Thyroid gland (tissue), 4 donors: ENCODE measurements at regions not wholly inside any gene's neighbourhood (a gene's known extent, or its start where the extent isn't known, plus 50 kb on each side); places are given as distances from the start of the nearest gene placed in this dataset.

Experiments
- DNase-seq, 2 donors: peaks; one replicate each; pipeline ENCODE4 v3.0.0-alpha.2; 2019
- H3K27ac ChIP-seq, 3 donors: fragments of 200-600 bp; sonication (generic); 1 replicate in 2 of 3; 2 replicates in 1 of 3; pipeline ENCODE4 v1.5.1; 2016 to 2019; ENCODE audit warnings: mild to moderate bottlenecking in 1 of 3, moderate library complexity in 1 of 3
- H3K27me3 ChIP-seq: fragments of 200-600 bp; sonication (generic); one replicate; pipeline ENCODE4 v1.5.1; 2019
- H3K36me3 ChIP-seq, 2 donors: fragments of 200-600 bp; sonication (generic); one replicate each; pipeline ENCODE4 v1.5.1; 2016 to 2019
- H3K4me1 ChIP-seq, 2 donors: fragments of 200-600 bp; sonication (generic); one replicate each; pipeline ENCODE4 v1.5.1; 2017 to 2019
- H3K4me3 ChIP-seq, 3 donors: fragments of 200-600 bp; sonication (generic); replicated peaks in 1 of 3; 1 replicate in 2 of 3; 2 replicates in 1 of 3; pipeline ENCODE4 v1.5.1; 2016; ENCODE audit warnings: mild to moderate bottlenecking in 1 of 3
- H3K9me3 ChIP-seq: fragments of 200-600 bp; sonication (generic); one replicate; pipeline ENCODE4 v1.5.1; 2017
- POLR2A ChIP-seq, 2 donors: fragments of 450-650 bp; IDR thresholded peaks; one replicate each; pipeline ENCODE4 v1.6.1; 2017; ENCODE audit warnings: antibody characterized with exemption in 2 of 2, mild to moderate bottlenecking in 2 of 2, moderate library complexity in 1 of 2
- WGBS, 2 donors: methylation state at CpG; one replicate each; pipeline ENCODE4 v1.1.5; 2017; 5-methylcytosine and 5-hydroxymethylcytosine counted together
- intact Hi-C: fragments of 100-400 bp; cut with DNase I; formaldehyde crosslinking; loops from one replicate; pipeline ENCODE4 v1.15.1; 2023
- TF ChIP-seq, protein P1 (sequence below), 6 experiments: fragments of 200-600 bp in 3 of 6; fragments of 450-650 bp in 3 of 6; sonication (generic) in 3 of 6; IDR thresholded peaks; one replicate each; pipeline ENCODE4 v1.5.1; 2016 to 2019; ENCODE audit warnings: antibody characterized with exemption in 6 of 6, mild to moderate bottlenecking in 2 of 6, inconsistent platforms in 1 of 6, moderate library complexity in 1 of 6

DNA sequence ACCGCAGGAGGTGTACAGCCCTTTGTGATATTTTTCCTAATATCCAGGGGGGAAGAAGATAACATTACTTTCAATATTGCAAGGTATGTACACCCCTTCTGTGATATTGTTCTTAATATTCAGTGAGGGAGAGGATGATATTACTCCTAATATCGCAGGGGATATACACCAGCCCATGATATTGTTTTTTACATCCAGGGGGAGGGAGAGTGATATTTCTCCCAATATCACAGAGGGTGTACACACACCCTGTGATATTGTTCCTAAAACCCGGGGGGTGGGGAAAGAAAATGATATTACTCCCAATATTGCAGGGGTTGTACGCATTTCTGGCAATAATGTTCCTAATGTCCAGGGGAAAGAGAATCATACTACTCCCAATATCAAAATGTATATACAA is 58.0 kb upstream of the SLC25A48 start:
- intact Hi-C loops: no loop called here
- WGBS, 2 donors: 77 to 82% methylated on average over 4 of the region's 4 CpGs
- Histone ChIP-seq H3K9me3 (no peaks in the 10 kb centered on the region), H3K36me3 (no peaks in the 10 kb centered on the region), H3K27me3 (no peaks in the 10 kb centered on the region), H3K4me3 (no peak overlapping the region), H3K4me1 (no peaks in the 10 kb centered on the region), H3K27ac (no peak overlapping the region)
- no peak for DNase-seq
- TF ChIP-seq, protein P1, sequence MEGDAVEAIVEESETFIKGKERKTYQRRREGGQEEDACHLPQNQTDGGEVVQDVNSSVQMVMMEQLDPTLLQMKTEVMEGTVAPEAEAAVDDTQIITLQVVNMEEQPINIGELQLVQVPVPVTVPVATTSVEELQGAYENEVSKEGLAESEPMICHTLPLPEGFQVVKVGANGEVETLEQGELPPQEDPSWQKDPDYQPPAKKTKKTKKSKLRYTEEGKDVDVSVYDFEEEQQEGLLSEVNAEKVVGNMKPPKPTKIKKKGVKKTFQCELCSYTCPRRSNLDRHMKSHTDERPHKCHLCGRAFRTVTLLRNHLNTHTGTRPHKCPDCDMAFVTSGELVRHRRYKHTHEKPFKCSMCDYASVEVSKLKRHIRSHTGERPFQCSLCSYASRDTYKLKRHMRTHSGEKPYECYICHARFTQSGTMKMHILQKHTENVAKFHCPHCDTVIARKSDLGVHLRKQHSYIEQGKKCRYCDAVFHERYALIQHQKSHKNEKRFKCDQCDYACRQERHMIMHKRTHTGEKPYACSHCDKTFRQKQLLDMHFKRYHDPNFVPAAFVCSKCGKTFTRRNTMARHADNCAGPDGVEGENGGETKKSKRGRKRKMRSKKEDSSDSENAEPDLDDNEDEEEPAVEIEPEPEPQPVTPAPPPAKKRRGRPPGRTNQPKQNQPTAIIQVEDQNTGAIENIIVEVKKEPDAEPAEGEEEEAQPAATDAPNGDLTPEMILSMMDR (IDR thresholded peaks at IDR 0.05): no peak
- TF ChIP-seq POLR2A (IDR thresholded peaks at IDR 0.05): no peak

DNA sequence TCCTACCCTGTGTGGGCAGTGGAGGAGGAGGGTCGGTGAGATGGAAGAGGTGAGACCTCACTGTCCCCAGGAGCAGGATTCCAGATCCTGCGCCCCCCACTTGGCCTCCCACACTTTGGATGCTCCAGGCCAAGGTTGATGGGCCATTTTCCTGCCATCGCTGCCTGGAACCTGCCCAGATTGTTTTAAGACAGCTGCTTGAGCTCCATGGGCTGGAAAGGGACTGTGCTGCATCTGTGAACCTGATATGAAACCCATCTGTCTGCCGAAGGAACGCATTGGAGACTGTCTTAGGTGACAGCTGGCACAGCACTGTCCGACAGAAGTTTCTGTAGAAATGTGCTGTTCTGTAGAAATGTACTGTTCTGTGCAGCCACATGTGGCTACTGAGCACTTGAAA is 72.7 kb upstream of the SLC25A48 start:
- Histone ChIP-seq H3K27me3 (no peaks in the 10 kb centered on the region), H3K4me3 (no peak overlapping the region), H3K4me1 (no peaks in the 10 kb centered on the region), H3K36me3 (no peaks in the 10 kb centered on the region), H3K9me3 (no peaks in the 10 kb centered on the region), H3K27ac (no peak overlapping the region)
- TF ChIP-seq, protein P1 (IDR thresholded peaks at IDR 0.05): no peak
- no peak for TF ChIP-seq POLR2A (IDR thresholded peaks at IDR 0.05)
- WGBS, 2 donors: 78 to 79% methylated on average over 6 of the region's 6 CpGs
- intact Hi-C loops: no loop called here
- no peak for DNase-seq

DNA sequence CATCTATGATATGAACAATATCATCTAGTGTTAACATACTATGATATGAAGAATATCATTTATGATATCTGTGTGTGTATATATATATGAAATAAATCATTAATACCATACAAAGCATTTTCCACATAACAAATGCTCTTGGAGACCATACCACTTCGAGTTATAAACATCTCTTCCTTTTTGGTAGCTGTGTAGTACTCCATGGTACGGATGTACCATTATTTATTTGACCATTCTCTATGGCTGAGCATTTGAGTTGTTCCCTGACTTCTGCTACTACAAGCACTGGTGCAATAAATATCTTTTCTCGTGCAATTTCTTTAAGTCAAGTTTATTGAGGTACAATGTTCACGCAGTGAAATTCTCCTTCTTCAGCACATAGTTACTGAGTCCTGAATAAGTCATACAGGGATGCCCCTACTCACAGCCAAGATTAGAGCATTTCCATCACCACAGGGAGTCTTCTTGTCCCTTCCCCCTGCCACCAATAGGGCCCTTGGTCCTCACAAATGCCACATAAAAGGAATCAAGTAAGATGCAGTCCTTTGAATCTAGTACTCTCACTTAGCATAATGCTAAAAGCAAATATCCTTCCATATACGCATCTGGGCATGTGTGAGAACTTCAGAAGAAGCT is 75.2 kb upstream of the SLC25A48 start:
- no peaks in the 10 kb centered on the region for H3K27me3 ChIP-seq
- TF ChIP-seq, protein P1 (IDR thresholded peaks at IDR 0.05): no peak
- TF ChIP-seq POLR2A (IDR thresholded peaks at IDR 0.05): no peak
- H3K4me3 ChIP-seq: no peak overlapping the region
- no peaks in the 10 kb centered on the region for H3K9me3 ChIP-seq
- H3K4me1 ChIP-seq: no peaks in the 10 kb centered on the region
- no peak overlapping the region for H3K27ac ChIP-seq
- H3K36me3 ChIP-seq: no peaks in the 10 kb centered on the region
- 87 to 89% methylated on average over 5 of the region's 5 CpGs for WGBS, 2 donors
- DNase-seq: no peak
- intact Hi-C loops: no loop called here

DNA sequence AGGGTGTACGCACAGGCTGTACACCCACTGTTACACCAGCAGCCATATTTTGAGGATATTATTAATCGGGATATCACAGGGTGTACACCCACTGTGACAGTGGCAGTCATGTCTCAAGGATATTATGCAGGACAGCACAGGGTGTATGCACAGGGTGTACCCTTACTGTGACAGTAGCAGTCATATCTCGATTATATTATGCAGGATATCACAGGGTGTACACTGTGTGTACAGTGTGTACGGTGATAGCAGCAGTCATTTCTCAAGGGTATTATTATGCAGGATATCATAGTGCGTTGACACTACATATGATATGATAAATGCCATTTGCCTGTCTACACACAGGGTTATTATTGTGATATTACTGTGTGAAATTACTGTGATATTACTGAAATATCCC is 80.5 kb upstream of the SLC25A48 start:
- H3K4me3 ChIP-seq: no peak overlapping the region
- H3K4me1 ChIP-seq: no peaks in the 10 kb centered on the region
- H3K36me3 ChIP-seq: no peaks in the 10 kb centered on the region
- WGBS, 2 donors: 83 to 87% methylated on average over 5 of the region's 5 CpGs
- intact Hi-C loops: no loop called here
- no peaks in the 10 kb centered on the region for H3K9me3 ChIP-seq
- H3K27me3 ChIP-seq: no peaks in the 10 kb centered on the region
- no peak for TF ChIP-seq POLR2A (IDR thresholded peaks at IDR 0.05)
- TF ChIP-seq, protein P1 (IDR thresholded peaks at IDR 0.05): no peak
- H3K27ac ChIP-seq: no peak overlapping the region
- DNase-seq: no peak

DNA sequence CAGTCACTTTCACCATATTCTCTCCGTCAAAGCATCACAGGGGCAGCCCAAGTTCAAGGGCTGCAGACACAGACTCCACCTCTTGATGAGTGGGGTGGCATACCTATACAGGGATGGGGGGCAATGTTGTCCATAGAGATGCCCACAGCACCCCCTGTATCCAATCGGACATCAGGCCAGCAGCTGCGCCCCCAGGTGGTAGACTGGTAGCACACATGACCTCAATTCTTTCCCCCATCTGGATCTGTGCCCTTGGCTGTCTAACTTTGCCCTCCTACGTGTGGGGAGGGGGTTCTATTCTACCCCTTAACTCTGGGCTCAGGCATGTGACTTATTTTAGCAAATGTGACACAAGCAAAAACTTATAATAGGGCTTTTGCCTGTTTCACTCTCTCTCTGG is 84.0 kb upstream of the SLC25A48 start:
- no peaks in the 10 kb centered on the region for H3K4me1 ChIP-seq
- 48% methylated on average over 3 to 4 of the region's 4 CpGs for WGBS, 2 donors
- H3K4me3 ChIP-seq: no peak overlapping the region
- intact Hi-C loops: no loop called here
- no peaks in the 10 kb centered on the region for H3K36me3 ChIP-seq
- H3K27ac ChIP-seq: no peak overlapping the region
- no peaks in the 10 kb centered on the region for H3K9me3 ChIP-seq
- no peaks in the 10 kb centered on the region for H3K27me3 ChIP-seq
- DNase-seq: no peak
- TF ChIP-seq, protein P1 (IDR thresholded peaks at IDR 0.05): no peak
- no peak for TF ChIP-seq POLR2A (IDR thresholded peaks at IDR 0.05)
